Trophoblast cell (in vitro differentiated cells and primary cell): ENCODE measurements at regions not wholly inside any gene's neighbourhood (a gene's known extent, or its start where the extent isn't known, plus 50 kb on each side); places are given as distances from the start of the nearest gene placed in this dataset.

Experiments
- DNase-seq, 2 donors: peaks; one replicate each; pipeline ENCODE4 v3.0.0-alpha.2; 2016
- H2AFZ ChIP-seq: 2 replicates; pipeline ENCODE4 v1.6.1; 2013; ENCODE audit warnings: low read length, moderate library complexity, mild to moderate bottlenecking; ENCODE audit not compliant: insufficient read depth, poor library complexity
- H2AK5ac ChIP-seq: 2 replicates; pipeline ENCODE4 v1.6.1; 2013; ENCODE audit warnings: mild to moderate bottlenecking, low read length
- H2BK120ac ChIP-seq: 2 replicates; pipeline ENCODE4 v1.6.1; 2013; ENCODE audit warnings: low read length, mild to moderate bottlenecking, moderate library complexity; ENCODE audit not compliant: insufficient read depth, poor library complexity
- H2BK12ac ChIP-seq: 2 replicates; pipeline ENCODE4 v1.6.1; 2013; ENCODE audit warnings: mild to moderate bottlenecking, low read length, moderate library complexity
- H2BK5ac ChIP-seq: 2 replicates; pipeline ENCODE4 v1.6.1; 2013; ENCODE audit warnings: low read length, low read depth, moderate library complexity, mild to moderate bottlenecking; ENCODE audit not compliant: poor library complexity
- H3K14ac ChIP-seq: 2 replicates; pipeline ENCODE4 v1.6.1; 2013; ENCODE audit warnings: mild to moderate bottlenecking, low read length
- H3K18ac ChIP-seq: 2 replicates; pipeline ENCODE4 v1.6.1; 2013; ENCODE audit warnings: mild to moderate bottlenecking, low read length
- H3K23ac ChIP-seq: 2 replicates; pipeline ENCODE4 v1.6.1; 2013; ENCODE audit warnings: low read length
- H3K27ac ChIP-seq: 2 replicates; pipeline ENCODE4 v1.5.1; 2013; ENCODE audit warnings: low read depth, mild to moderate bottlenecking, inconsistent platforms, low read length, moderate library complexity
- H3K27me3 ChIP-seq: 2 replicates; pipeline ENCODE4 v1.6.1; 2013; ENCODE audit warnings: inconsistent platforms, mild to moderate bottlenecking, low read length, moderate library complexity; ENCODE audit not compliant: insufficient read depth
- H3K36me3 ChIP-seq, 2 experiments: 1 replicate in 1 of 2; 2 replicates in 1 of 2; pipeline ENCODE4 v1.6.1; 2013; ENCODE audit warnings: low read length in 2 of 2, mild to moderate bottlenecking in 2 of 2, moderate library complexity in 1 of 2; ENCODE audit not compliant: insufficient read depth in 2 of 2, control insufficient read depth in 1 of 2
- H3K4ac ChIP-seq: 2 replicates; pipeline ENCODE4 v1.6.1; 2013; ENCODE audit warnings: low read depth, mild to moderate bottlenecking, low read length, moderate library complexity
- H3K4me1 ChIP-seq, 2 experiments: 1 replicate in 1 of 2; 2 replicates in 1 of 2; pipeline ENCODE4 v1.6.1; 2013; ENCODE audit warnings: low read length in 2 of 2, mild to moderate bottlenecking in 2 of 2, moderate library complexity in 1 of 2; ENCODE audit not compliant: insufficient read depth in 2 of 2, control insufficient read depth in 1 of 2
- H3K4me2 ChIP-seq: 2 replicates; pipeline ENCODE4 v1.6.1; 2013; ENCODE audit warnings: inconsistent platforms, mild to moderate bottlenecking, low read length, moderate library complexity
- H3K4me3 ChIP-seq: 2 replicates; pipeline ENCODE4 v1.5.1; 2013; ENCODE audit warnings: mild to moderate bottlenecking, low read depth, low read length, inconsistent platforms
- H3K79me1 ChIP-seq: one replicate; pipeline ENCODE4 v1.6.1; 2013; ENCODE audit warnings: low read length
- H3K79me2 ChIP-seq: 2 replicates; pipeline ENCODE4 v1.6.1; 2013; ENCODE audit warnings: low read length, mild to moderate bottlenecking; ENCODE audit not compliant: control insufficient read depth, insufficient read depth, poor library complexity
- H3K9ac ChIP-seq: 2 replicates; pipeline ENCODE4 v1.6.1; 2013; ENCODE audit warnings: mild to moderate bottlenecking, low read length
- H3K9me3 ChIP-seq: 2 replicates; pipeline ENCODE4 v1.6.1; 2013; ENCODE audit warnings: low read depth, mild to moderate bottlenecking, control low read depth, inconsistent platforms, low read length; ENCODE audit not compliant: insufficient read depth
- H4K12ac ChIP-seq: 2 replicates; pipeline ENCODE4 v1.6.1; 2013; ENCODE audit warnings: low read depth, mild to moderate bottlenecking, low read length, moderate library complexity
- H4K8ac ChIP-seq: 2 replicates; pipeline ENCODE4 v1.6.1; 2013; ENCODE audit warnings: low read depth, mild to moderate bottlenecking, low read length, moderate library complexity
- H4K91ac ChIP-seq: one replicate; pipeline ENCODE4 v1.6.1; 2013; ENCODE audit warnings: low read depth, mild to moderate bottlenecking, low read length, moderate library complexity
- WGBS: extraction: QIAGEN DNeasy Blood & Tissue Kit; methylation state at CpG from one replicate; pipeline ENCODE4 v1.1.7; 2013; ENCODE audit warnings: missing lambda C conversion rate; ENCODE audit not compliant: insufficient read length, insufficient coverage; ENCODE audit errors: extremely low coverage; 5-methylcytosine and 5-hydroxymethylcytosine counted together

DNA sequence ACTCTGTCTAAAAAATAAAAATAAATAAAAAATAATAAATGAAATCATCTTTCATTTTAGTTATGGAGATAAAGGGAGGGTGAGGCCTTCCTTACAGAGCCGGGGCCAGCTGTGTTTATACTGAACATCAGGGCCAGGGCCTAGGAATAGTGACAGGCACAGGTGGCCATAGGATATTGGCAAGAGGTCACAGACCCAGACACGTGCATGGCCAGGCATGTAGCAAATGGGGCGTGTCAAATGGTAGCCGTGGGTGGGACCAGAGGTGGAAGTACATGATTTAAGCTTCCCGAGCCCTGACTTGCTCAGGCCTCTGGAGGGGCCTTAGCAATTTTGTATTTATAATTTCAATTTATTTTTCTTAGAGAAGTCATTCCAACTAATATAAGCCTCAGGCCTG is 353.0 kb downstream of the ANKRD30A start:
- no peak overlapping the region for H3K9ac ChIP-seq
- WGBS, result no CpG with 5 or more reads among the region's 5 CpGs

DNA sequence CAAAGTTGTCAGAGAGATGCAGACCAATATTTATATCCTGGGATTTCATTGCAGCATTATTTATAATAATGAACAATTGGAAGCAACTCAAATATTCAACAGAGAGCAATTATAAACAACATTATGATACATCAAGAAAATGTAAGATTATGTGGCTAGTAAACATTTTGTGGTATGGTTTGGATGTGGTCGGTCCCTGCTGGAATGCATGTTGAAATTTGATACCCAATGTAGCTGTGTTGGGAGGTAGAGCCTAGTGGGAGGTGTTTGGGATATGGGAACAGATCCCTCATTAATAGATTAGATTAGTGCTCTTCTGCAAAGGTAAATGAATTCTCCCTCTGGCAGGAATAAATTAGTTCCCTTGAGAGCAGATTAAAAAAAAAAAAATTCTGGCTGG is 350.9 kb downstream of the ANKRD30A start:
- DNase-seq, result no peak
- Histone ChIP-seq H4K8ac (no peak overlapping the region), H3K4me2 (no peak overlapping the region), H3K79me2 (no peaks in the 10 kb centered on the region), H3K18ac (no peak overlapping the region), H3K9ac (no peak overlapping the region), H3K79me1 (no peaks in the 10 kb centered on the region), H3K27ac (no peak overlapping the region), H3K4me3 (no peak overlapping the region), H3K36me3 (no peaks in the 10 kb centered on the region), H3K14ac (no peak overlapping the region), H2BK120ac (no peak overlapping the region), H3K4ac (no peak overlapping the region), H2AFZ (no peak overlapping the region), H2AK5ac (no peak overlapping the region), H4K12ac (no peak overlapping the region), H3K9me3 (peaks cover 14% of the 10 kb centered on the region), H3K4me1 (no peaks in the 10 kb centered on the region), H4K91ac (no peak overlapping the region), H3K27me3 (no peaks in the 10 kb centered on the region), H2BK5ac (no peak overlapping the region), H3K23ac (no peak overlapping the region), H2BK12ac (no peak overlapping the region)
- WGBS, result no CpG with 5 or more reads among the region's 1 CpG

More for the DNA sequence above, 353.0 kb downstream of the ANKRD30A start:
- Histone ChIP-seq H2BK12ac (no peak overlapping the region), H3K18ac (no peak overlapping the region), H3K4me1 (no peaks in the 10 kb centered on the region), H3K27ac (no peak overlapping the region), H3K4me3 (no peak overlapping the region), H4K91ac (no peak overlapping the region), H3K4ac (no peak overlapping the region), H4K12ac (no peak overlapping the region), H2AFZ (no peak overlapping the region), H4K8ac (no peak overlapping the region), H2BK120ac (no peak overlapping the region), H3K27me3 (no peaks in the 10 kb centered on the region), H3K23ac (no peak overlapping the region), H3K79me1 (no peaks in the 10 kb centered on the region), H3K14ac (no peak overlapping the region), H2BK5ac (no peak overlapping the region), H3K4me2 (no peak overlapping the region), H3K36me3 (no peaks in the 10 kb centered on the region), H3K9me3 (peaks cover 14% of the 10 kb centered on the region), H3K79me2 (no peaks in the 10 kb centered on the region), H2AK5ac (no peak overlapping the region)
- peak in 1 of 2 donors; percentile 14 for DNase-seq

DNA sequence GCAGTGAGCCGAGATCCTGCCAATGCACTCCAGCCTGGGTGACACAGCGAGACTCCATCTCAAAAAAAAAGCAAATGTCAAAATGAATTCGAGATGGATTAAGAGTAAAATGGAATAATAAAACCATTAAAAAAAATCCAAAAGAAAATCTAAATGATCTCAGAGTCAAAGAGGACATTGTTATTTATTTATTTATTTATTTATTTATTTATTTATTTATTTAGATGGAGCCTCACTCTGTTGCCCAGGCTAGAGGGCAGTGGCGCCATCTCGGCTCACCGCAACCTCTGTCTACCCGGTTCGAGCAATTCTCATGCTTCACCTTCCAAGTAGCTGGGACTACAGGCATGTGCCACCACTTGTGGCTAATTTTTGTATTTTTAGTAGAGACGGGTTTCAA is 349.2 kb downstream of the ANKRD30A start:
- DNase-seq, result no peak
- H4K12ac ChIP-seq, result no peak overlapping the region
- no peak overlapping the region for H3K4me3 ChIP-seq
- H3K27ac ChIP-seq, result no peak overlapping the region
- H4K91ac ChIP-seq, result no peak overlapping the region
- no peaks in the 10 kb centered on the region for H3K79me2 ChIP-seq
- H3K36me3 ChIP-seq, result no peaks in the 10 kb centered on the region
- H3K9me3 ChIP-seq, result peaks cover 14% of the 10 kb centered on the region
- H3K4me1 ChIP-seq, result no peaks in the 10 kb centered on the region
- H2AFZ ChIP-seq, result no peak overlapping the region
- no peak overlapping the region for H2BK12ac ChIP-seq
- no peak overlapping the region for H2BK5ac ChIP-seq
- H3K79me1 ChIP-seq, result no peaks in the 10 kb centered on the region
- no CpG with 5 or more reads among the region's 9 CpGs for WGBS
- H3K4ac ChIP-seq, result no peak overlapping the region
- H2AK5ac ChIP-seq, result no peak overlapping the region
- H4K8ac ChIP-seq, result no peak overlapping the region
- no peaks in the 10 kb centered on the region for H3K27me3 ChIP-seq
- no peak overlapping the region for H3K14ac ChIP-seq
- H3K23ac ChIP-seq, result no peak overlapping the region
- H3K4me2 ChIP-seq, result no peak overlapping the region
- no peak overlapping the region for H3K9ac ChIP-seq
- no peak overlapping the region for H3K18ac ChIP-seq
- H2BK120ac ChIP-seq, result no peak overlapping the region

DNA sequence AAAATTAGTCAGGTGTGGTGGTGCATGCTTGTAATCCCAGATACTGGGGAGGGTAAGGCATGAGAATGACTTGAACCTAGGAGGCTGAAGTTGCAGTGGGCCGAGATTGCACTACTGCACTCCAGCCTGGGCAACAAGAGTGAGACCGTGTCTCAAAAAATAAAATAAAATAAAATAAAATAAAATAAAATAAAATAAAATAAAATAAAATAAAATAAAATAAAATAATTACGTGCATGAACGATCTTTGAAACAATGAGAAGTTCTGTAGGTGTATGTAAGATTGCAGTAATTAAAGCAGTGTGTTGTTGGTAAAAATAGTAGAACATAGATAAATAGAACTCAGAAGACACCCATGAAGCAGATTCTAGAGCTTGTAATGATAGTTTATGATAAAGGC is 348.5 kb downstream of the ANKRD30A start:
- H3K79me2 ChIP-seq, result no peaks in the 10 kb centered on the region
- no peak for DNase-seq
- H2AK5ac ChIP-seq, result no peak overlapping the region
- no peak overlapping the region for H3K23ac ChIP-seq
- H3K14ac ChIP-seq, result no peak overlapping the region
- no peak overlapping the region for H3K4me2 ChIP-seq
- H4K12ac ChIP-seq, result no peak overlapping the region
- H2AFZ ChIP-seq, result no peak overlapping the region
- no peak overlapping the region for H2BK120ac ChIP-seq
- no peaks in the 10 kb centered on the region for H3K27me3 ChIP-seq
- no peak overlapping the region for H3K4me3 ChIP-seq
- no peak overlapping the region for H3K9ac ChIP-seq
- H3K4ac ChIP-seq, result no peak overlapping the region
- H3K9me3 ChIP-seq, result peaks cover 14% of the 10 kb centered on the region
- WGBS, result no CpG with 5 or more reads among the region's 4 CpGs
- no peak overlapping the region for H3K27ac ChIP-seq
- no peak overlapping the region for H3K18ac ChIP-seq
- H2BK5ac ChIP-seq, result no peak overlapping the region
- no peak overlapping the region for H4K8ac ChIP-seq
- H3K36me3 ChIP-seq, result no peaks in the 10 kb centered on the region
- H4K91ac ChIP-seq, result no peak overlapping the region
- H3K79me1 ChIP-seq, result no peaks in the 10 kb centered on the region
- no peaks in the 10 kb centered on the region for H3K4me1 ChIP-seq
- no peak overlapping the region for H2BK12ac ChIP-seq
